GM12878 (cell line): ENCODE measurements at regions not wholly inside any gene's neighbourhood (a gene's known extent, or its start where the extent isn't known, plus 50 kb on each side); places are given as distances from the start of the nearest gene placed in this dataset.

Experiments used
- ATAC-seq: fragments of 200-7000 bp; cut with Tn5 transposase; 3 replicates; pipeline ENCODE4 v1.9.1; 2020; ENCODE audit warnings: mild to moderate bottlenecking, moderate library complexity
- BruUV-seq: library from RNA; stranded (reverse); fragments of 400-500 nt; replicated peaks from 2 replicates; lab custom pipeline; 2021; lab: Mats Ljungman, UMichigan
- CTCF ChIA-PET: fragments of 300-600 bp; sonication (Branson Sonifier 250); formaldehyde crosslinking; extraction: SDS; loops from one replicate; lab custom pipeline; 2021; ENCODE audit warnings: inconsistent platforms; lab: Yijun Ruan, JAX
- POLR2A ChIA-PET: fragments of 350-600 bp; formaldehyde crosslinking; extraction: SDS; loops from one replicate; lab custom pipeline; 2021; ENCODE audit warnings: inconsistent platforms; lab: Charles Lee
- RAD21 ChIA-PET: fragments of 300-600 bp; sonication (Branson Sonifier 250); formaldehyde crosslinking; loops from one replicate; lab custom pipeline; 2023; ENCODE audit warnings: antibody characterized with exemption; ENCODE audit not compliant: unreplicated experiment; lab: Charles Lee
- SMC1A ChIA-PET: fragments of 300-600 bp; sonication (Branson Sonifier 250); formaldehyde crosslinking; loops from one replicate; lab custom pipeline; 2023; ENCODE audit not compliant: unreplicated experiment, uncharacterized antibody; lab: Charles Lee
- DNase-seq: peaks from one replicate; pipeline ENCODE4 v3.0.0-alpha.2; 2011; ENCODE audit warnings: low read depth, low spot score
- FAIRE-seq: peaks from 3 replicates; lab custom pipeline; 2011; peaks lifted over from hg19 to GRCh38; lab: Jason Lieb, UNC
- H2AFZ ChIP-seq: 2 replicates; pipeline ENCODE4 v1.6.0; 2011; ENCODE audit warnings: low read depth, low read length, control low read depth; ENCODE audit not compliant: control insufficient read depth
- H3K27ac ChIP-seq: 2 replicates; pipeline ENCODE4 v1.5.1; 2011; ENCODE audit warnings: control low read depth; ENCODE audit not compliant: control insufficient read depth, insufficient read depth
- H3K27me3 ChIP-seq, 2 experiments: replicated peaks in 1 of 2; 2 replicates each; pipeline versions ENCODE4 v1.6.0 to v1.6.1; 2011; ENCODE audit warnings: low read length in 1 of 2; ENCODE audit not compliant: control insufficient read depth in 2 of 2, insufficient read depth in 2 of 2
- H3K36me3 ChIP-seq, 2 experiments: 2 replicates each; pipeline ENCODE4 v1.5.1; 2011; ENCODE audit warnings: low read length in 1 of 2; ENCODE audit not compliant: control insufficient read depth in 2 of 2, insufficient read depth in 2 of 2
- H3K4me1 ChIP-seq: 2 replicates; pipeline ENCODE4 v1.6.1; 2011; ENCODE audit warnings: mild to moderate bottlenecking, low read length, moderate library complexity, mixed read lengths; ENCODE audit not compliant: control insufficient read depth, insufficient read depth
- H3K4me2 ChIP-seq: 2 replicates; pipeline ENCODE4 v1.6.0; 2011; ENCODE audit warnings: control low read depth; ENCODE audit not compliant: control insufficient read depth, insufficient read depth
- H3K4me3 ChIP-seq: fragments of 200-600 bp; sonication (generic); 2 replicates; pipeline ENCODE4 v1.5.1; 2016
- H3K79me2 ChIP-seq: 2 replicates; pipeline ENCODE4 v1.6.0; 2011; ENCODE audit warnings: low read length; ENCODE audit not compliant: control insufficient read depth, insufficient read depth
- H3K9ac ChIP-seq: 2 replicates; pipeline ENCODE4 v1.8.0; 2011; ENCODE audit warnings: low read length, control low read depth, mixed read lengths; ENCODE audit not compliant: control insufficient read depth, insufficient read depth
- H3K9me3 ChIP-seq: replicated peaks from 3 replicates; pipeline ENCODE4 v1.5.1; 2011; ENCODE audit warnings: mild to moderate bottlenecking, low read length; ENCODE audit not compliant: control insufficient read depth, insufficient read depth
- H4K20me1 ChIP-seq: 2 replicates; pipeline ENCODE4 v1.6.0; 2011; ENCODE audit not compliant: control insufficient read depth, insufficient read depth
- BCLAF1 ChIP-seq: fragments of 450-650 bp; IDR thresholded peaks from 2 replicates; pipeline ENCODE4 v1.6.1; 2017; ENCODE audit warnings: antibody characterized with exemption, mild to moderate bottlenecking, moderate library complexity
- BRCA1 ChIP-seq: IDR thresholded peaks from 2 replicates; pipeline ENCODE4 v1.6.1; 2011; ENCODE audit warnings: low read depth, low read length, improper control_type of control experiment
- EED ChIP-seq: sonication (generic); IDR thresholded peaks from 2 replicates; pipeline ENCODE4 v1.6.1; 2016; ENCODE audit warnings: antibody characterized with exemption, low read depth
- HCFC1 ChIP-seq: fragments of 150-350 bp; IDR thresholded peaks from 2 replicates; pipeline ENCODE4 v1.6.1; 2014; ENCODE audit warnings: low read length
- MYB ChIP-seq: fragments of 150-350 bp; IDR thresholded peaks from 2 replicates; pipeline ENCODE4 v1.6.1; 2014; ENCODE audit warnings: mild to moderate bottlenecking, low read depth, low read length, borderline replicate concordance
- NFXL1 ChIP-seq: fragments of 450-650 bp; IDR thresholded peaks from 2 replicates; pipeline ENCODE4 v1.6.1; 2017; ENCODE audit warnings: antibody characterized with exemption, mild to moderate bottlenecking, borderline replicate concordance
- NR2C1 ChIP-seq: fragments of 450-650 bp; IDR thresholded peaks from 2 replicates; pipeline ENCODE4 v1.6.1; 2017; ENCODE audit warnings: antibody characterized with exemption, mild to moderate bottlenecking, moderate library complexity
- RCOR1 ChIP-seq: conservative IDR thresholded peaks from 2 replicates; pipeline ENCODE4 v1.6.1; 2012; ENCODE audit warnings: low read depth, low read length, improper control_type of control experiment
- WRNIP1 ChIP-seq: IDR thresholded peaks from 2 replicates; pipeline ENCODE4 v1.6.1; 2011; ENCODE audit warnings: low read depth, low read length, improper control_type of control experiment, borderline replicate concordance
- ZNF24 ChIP-seq: fragments of 450-650 bp; IDR thresholded peaks from 2 replicates; pipeline ENCODE4 v1.6.1; 2017; ENCODE audit warnings: antibody characterized with exemption, mild to moderate bottlenecking
- WGBS: methylation state at CpG from one replicate; pipeline ENCODE4 v1.1.6; 2016; ENCODE audit warnings: low lambda C conversion rate; ENCODE audit not compliant: insufficient replicate concordance, insufficient coverage; ENCODE audit errors: missing lambda C conversion rate; 5-methylcytosine and 5-hydroxymethylcytosine counted together
- in situ Hi-C: fragments of 300-500 bp; cut with MboI; formaldehyde crosslinking; loops from 9 replicates; pipeline ENCODE4 v1.14.3; 2018; ENCODE audit warnings: mixed read lengths
- intact Hi-C: fragments of 100-400 bp; cut with micrococcal nuclease; formaldehyde crosslinking; loops from one replicate; pipeline ENCODE4 v1.14.2; 2022; ENCODE audit not compliant: unreplicated experiment

- WGBS: 35% methylated on average over 16 of the region's 16 CpGs
- Histone ChIP-seq H4K20me1 (no peaks in the 10 kb centered on the region), H3K4me2 (no peak overlapping the region), H3K9ac (no peak overlapping the region), H3K79me2 (no peaks in the 10 kb centered on the region), H3K4me3 (no peak overlapping the region), H3K27me3 (no peaks in the 10 kb centered on the region), H3K27ac (no peak overlapping the region), H3K36me3 (no peaks in the 10 kb centered on the region), H3K9me3 (no peaks in the 10 kb centered on the region), H3K4me1 (no peaks in the 10 kb centered on the region), H2AFZ (no peak overlapping the region)
- no TSS peak for BruUV-seq
- intact Hi-C loops: no loop called here
- POLR2A ChIA-PET: no interaction called here
- RAD21 ChIA-PET: no interaction called here
- ATAC-seq: no peak
- TF ChIP-seq BRCA1 (no peak), RCOR1 (no peak), HCFC1 (no peak), BCLAF1 (no peak), NFXL1 (no peak), NR2C1 (no peak), ZNF24 (no peak), EED (no peak), WRNIP1 (no peak), MYB (no peak)
- in situ Hi-C loops: no loop called here
- CTCF ChIA-PET: no interaction called here
- no peak for FAIRE-seq
- SMC1A ChIA-PET: interaction anchor here (1.4 kb wide), 1 partner anchor 20 kb away, joined by 3 read pairs; no protein-coding TSS in a partner anchor
- no peak for DNase-seq
Observed at GRCh38 chr2:235146871-235147565, 195.2 kb downstream of the SH3BP4 start.
